DMS114 treated with DMSO at 0.1 percent for 48 hours (cell line): ENCODE measurements at regions not wholly inside any gene's neighbourhood (a gene's known extent, or its start where the extent isn't known, plus 50 kb on each side); places are given as distances from the start of the nearest gene placed in this dataset.
A peak's percentile ranks its signal among the peaks of the same experiment; 100 is the strongest.

Source experiments
- DNase-seq: peaks from one replicate; lab custom pipeline; 2025; ENCODE audit not compliant: unreplicated experiment; lab: John Stamatoyannopoulos, UW

GRCh38 chr13:111513766-111514609, 193.5 kb downstream of the TEX29 start:
- no peak for DNase-seq

GRCh38 chr13:111514610-111515306, 194.3 kb downstream of the TEX29 start:
- DNase-seq = no peak

- DNase-seq = no peak
Observed at GRCh38 chr13:111515307-111515617, 194.8 kb downstream of the TEX29 start.

GRCh38 chr13:111515635-111516034, 195.2 kb downstream of the TEX29 start:
- DNase-seq = no peak

GRCh38 chr13:111516712-111517640, 196.5 kb downstream of the TEX29 start:
- no peak for DNase-seq

- DNase-seq = no peak
Observed at GRCh38 chr13:111517641-111518010, 197.2 kb downstream of the TEX29 start.

- no peak for DNase-seq
Observed at GRCh38 chr13:111518161-111518792, 197.8 kb downstream of the TEX29 start.

- no peak for DNase-seq
Observed at GRCh38 chr13:111519041-111519440, 198.6 kb downstream of the TEX29 start.

- DNase-seq = no peak
Observed at GRCh38 chr13:111519490-111520170, 199.2 kb downstream of the TEX29 start.

GRCh38 chr13:111521030-111521429, 200.6 kb downstream of the TEX29 start:
- no peak for DNase-seq

- DNase-seq = no peak
Observed at GRCh38 chr13:111521691-111522229, 201.3 kb downstream of the TEX29 start.

GRCh38 chr13:111525320-111526118, 205.1 kb downstream of the TEX29 start:
- no peak for DNase-seq

- DNase-seq = no peak
Observed at GRCh38 chr13:111526922-111527321, 206.5 kb downstream of the TEX29 start.

GRCh38 chr13:111527614-111528229, 207.3 kb downstream of the TEX29 start:
- no peak for DNase-seq

GRCh38 chr13:111528513-111528912, 208.1 kb downstream of the TEX29 start:
- no peak for DNase-seq

- no peak for DNase-seq
Observed at GRCh38 chr13:111530137-111530870, 209.9 kb downstream of the TEX29 start.

- DNase-seq = peak; percentile 18
Observed at GRCh38 chr13:111531505-111531904, 211.1 kb downstream of the TEX29 start.

- no peak for DNase-seq
Observed at GRCh38 chr13:111532111-111532510, 211.7 kb downstream of the TEX29 start.
